Keratinocyte (primary cell): ENCODE measurements at regions not wholly inside any gene's neighbourhood (a gene's known extent, or its start where the extent isn't known, plus 50 kb on each side); places are given as distances from the start of the nearest gene placed in this dataset.

Experiments
- DNase-seq: peaks from one replicate; pipeline ENCODE4 v3.0.0-alpha.2; 2011; ENCODE audit warnings: low read depth, missing footprints, low spot score
- FAIRE-seq: peaks from 2 replicates; lab custom pipeline; 2011; peaks lifted over from hg19 to GRCh38; lab: Jason Lieb, UNC
- H2AFZ ChIP-seq: 2 replicates; pipeline ENCODE4 v1.6.0; 2012; ENCODE audit warnings: low read length, control low read depth, inconsistent platforms; ENCODE audit not compliant: control insufficient read depth
- H3K27ac ChIP-seq: 2 replicates; pipeline ENCODE4 v1.5.1; 2011; ENCODE audit warnings: low read length; ENCODE audit not compliant: control insufficient read depth, insufficient read depth
- H3K27me3 ChIP-seq: 3 replicates; pipeline ENCODE4 v1.6.0; 2011; ENCODE audit warnings: low read length; ENCODE audit not compliant: control insufficient read depth, insufficient read depth; ENCODE audit errors: extremely low read depth
- H3K36me3 ChIP-seq, 2 experiments: 2 replicates in 1 of 2; 3 replicates in 1 of 2; pipeline ENCODE4 v1.5.1; 2011; ENCODE audit warnings: low read length in 2 of 2, mild to moderate bottlenecking in 1 of 2; ENCODE audit not compliant: control insufficient read depth in 2 of 2, insufficient read depth in 2 of 2; ENCODE audit errors: extremely low read depth in 1 of 2
- H3K4me1 ChIP-seq: 3 replicates; pipeline ENCODE4 v1.5.1; 2011; ENCODE audit warnings: low read length; ENCODE audit not compliant: control insufficient read depth, insufficient read depth; ENCODE audit errors: extremely low read depth
- H3K4me2 ChIP-seq: 3 replicates; pipeline ENCODE4 v1.6.0; 2011; ENCODE audit warnings: low read depth, low read length; ENCODE audit not compliant: control insufficient read depth, insufficient read depth; ENCODE audit errors: extremely low read depth
- H3K4me3 ChIP-seq, 3 experiments: fragments of 200-600 bp in 1 of 3; sonication (generic) in 1 of 3; 2 replicates in 2 of 3; 3 replicates in 1 of 3; pipeline ENCODE4 v1.5.1; 2011 to 2016; ENCODE audit warnings: low read length in 3 of 3, mild to moderate bottlenecking in 3 of 3, control low read depth in 2 of 3, inconsistent platforms in 1 of 3, low read depth in 1 of 3, mixed read lengths in 1 of 3, mixed run types in 1 of 3, moderate library complexity in 1 of 3; ENCODE audit not compliant: control insufficient read depth in 2 of 3, insufficient read depth in 2 of 3; ENCODE audit errors: extremely low read depth in 1 of 3
- H3K79me2 ChIP-seq: 2 replicates; pipeline ENCODE4 v1.6.0; 2012; ENCODE audit warnings: low read length; ENCODE audit not compliant: control insufficient read depth, insufficient read depth
- H3K9ac ChIP-seq: 3 replicates; pipeline ENCODE4 v1.6.0; 2011; ENCODE audit warnings: low read length; ENCODE audit not compliant: control insufficient read depth, insufficient read depth; ENCODE audit errors: extremely low read depth
- H3K9me1 ChIP-seq: 3 replicates; pipeline ENCODE4 v1.6.0; 2011; ENCODE audit warnings: low read length; ENCODE audit not compliant: control insufficient read depth, insufficient read depth; ENCODE audit errors: extremely low read depth
- H3K9me3 ChIP-seq: 2 replicates; pipeline ENCODE4 v1.5.1; 2012; ENCODE audit warnings: low read depth, low read length; ENCODE audit not compliant: control insufficient read depth
- H4K20me1 ChIP-seq: 3 replicates; pipeline ENCODE4 v1.6.0; 2011; ENCODE audit warnings: low read length; ENCODE audit not compliant: control insufficient read depth, insufficient read depth; ENCODE audit errors: extremely low read depth
- CTCF ChIP-seq, 3 experiments: IDR thresholded peaks in 1 of 3; conservative IDR thresholded peaks in 1 of 3; optimal IDR thresholded peaks in 1 of 3; 2 replicates in 2 of 3; 3 replicates in 1 of 3; pipeline versions ENCODE3 to v1.5.1; 2011; ENCODE audit warnings: low read length in 3 of 3, mild to moderate bottlenecking in 3 of 3, moderate library complexity in 2 of 3, control low read depth in 1 of 3, inconsistent platforms in 1 of 3; ENCODE audit not compliant: insufficient read depth in 2 of 3; ENCODE audit errors: extremely low read depth in 1 of 3
- EZH2 ChIP-seq: IDR thresholded peaks from one replicate; pipeline ENCODE4 v1.6.1; 2012; ENCODE audit warnings: inconsistent platforms, mild to moderate bottlenecking, low read length, moderate library complexity
- dilution Hi-C: fragments of 300-500 bp; cut with MboI; formaldehyde crosslinking; loops from one replicate; pipeline ENCODE4 v1.7.0; 2020; ENCODE audit warnings: low sequenced_read_pairs; ENCODE audit not compliant: extremely low pct_ligation_motif_present

DNA sequence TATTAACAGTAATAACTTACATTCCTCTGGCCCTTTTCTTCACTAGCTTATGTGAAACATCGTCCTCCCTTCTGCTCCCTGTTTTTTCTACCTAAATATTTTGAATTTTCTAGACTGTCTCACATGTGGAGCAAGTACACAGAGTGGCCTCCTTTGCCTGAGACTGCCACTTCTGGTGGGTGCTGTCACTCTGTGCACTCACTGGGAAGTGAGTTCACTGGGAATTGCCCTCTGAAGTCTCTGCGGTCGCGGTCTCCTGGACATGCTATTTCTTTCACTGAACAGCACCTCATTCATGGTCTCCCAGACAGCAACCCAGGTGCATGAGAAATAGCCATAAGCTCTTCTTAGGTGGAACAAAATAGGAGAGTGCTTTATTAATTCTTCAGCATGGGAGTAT is 1179.7 kb upstream of the ADGRL3 start:
- Histone ChIP-seq H3K4me3 (no peak overlapping the region), H3K27me3 (no peaks in the 10 kb centered on the region), H3K27ac (no peak overlapping the region), H3K9ac (no peak overlapping the region), H2AFZ (no peak overlapping the region), H3K4me2 (no peak overlapping the region), H3K4me1 (no peaks in the 10 kb centered on the region), H3K9me1 (no peaks in the 10 kb centered on the region), H4K20me1 (no peaks in the 10 kb centered on the region), H3K79me2 (no peaks in the 10 kb centered on the region), H3K36me3 (no peaks in the 10 kb centered on the region), H3K9me3 (no peaks in the 10 kb centered on the region)
- no peak for TF ChIP-seq CTCF (optimal IDR thresholded peaks at IDR 0.05 in 1 of 3, IDR thresholded peaks at IDR 0.05 in 1 of 3, conservative IDR thresholded peaks at IDR 0.05 in 1 of 3; ENCODE audit: extremely low read depth in 1 of 3, insufficient read depth in 2 of 3, low read length in 3 of 3)
- DNase-seq (no peak), FAIRE-seq (no peak)
- dilution Hi-C loops: no loop called here

GRCh38 chr4:60033826-60034225 is 1166.3 kb upstream of the ADGRL3 start:
- TF ChIP-seq EZH2 (no peak), CTCF (optimal IDR thresholded peaks at IDR 0.05 in 1 of 3, IDR thresholded peaks at IDR 0.05 in 1 of 3, conservative IDR thresholded peaks at IDR 0.05 in 1 of 3; ENCODE audit: extremely low read depth in 1 of 3, insufficient read depth in 2 of 3, low read length in 3 of 3) (no peak)
- Histone ChIP-seq H3K4me3 (no peak overlapping the region), H3K9me1 (no peaks in the 10 kb centered on the region), H3K9ac (no peak overlapping the region), H3K36me3 (no peaks in the 10 kb centered on the region), H3K79me2 (no peaks in the 10 kb centered on the region), H3K27ac (no peak overlapping the region), H4K20me1 (no peaks in the 10 kb centered on the region), H2AFZ (no peak overlapping the region), H3K4me1 (no peaks in the 10 kb centered on the region), H3K9me3 (no peaks in the 10 kb centered on the region), H3K27me3 (no peaks in the 10 kb centered on the region), H3K4me2 (no peak overlapping the region)
- FAIRE-seq: no peak
- dilution Hi-C loops: no loop called here
- no peak for DNase-seq
